Activated gamma-delta T cell treated with Interleukin-2 at 50 U/mL for 16 hours (primary cell): ENCODE measurements at regions not wholly inside any gene's neighbourhood (a gene's known extent, or its start where the extent isn't known, plus 50 kb on each side); places are given as distances from the start of the nearest gene placed in this dataset.

Experiments used
- DNase-seq: peaks from one replicate; pipeline ENCODE4 v3.0.0-alpha.2; 2020

- DNase-seq = no peak
Observed at GRCh38 chr5:174338185-174339010, 292.9 kb downstream of the NSG2 start.

- no peak for DNase-seq
Observed at GRCh38 chr5:174339130-174339529, 293.6 kb downstream of the NSG2 start.

GRCh38 chr5:174340226-174340625, 294.7 kb downstream of the NSG2 start:
- DNase-seq = no peak

- DNase-seq = no peak
Observed at GRCh38 chr5:174342696-174343095, 297.2 kb downstream of the NSG2 start.

GRCh38 chr5:174343826-174344225, 298.3 kb downstream of the NSG2 start:
- DNase-seq = no peak

- DNase-seq = no peak
Observed at GRCh38 chr5:174344335-174344734, 298.8 kb downstream of the NSG2 start.

- no peak for DNase-seq
Observed at GRCh38 chr5:174347183-174347582, 301.7 kb downstream of the NSG2 start.

GRCh38 chr5:174348311-174348981, 302.9 kb downstream of the NSG2 start:
- DNase-seq = no peak

GRCh38 chr5:174352681-174353080, 307.2 kb downstream of the NSG2 start:
- no peak for DNase-seq

GRCh38 chr5:174354571-174354970, 309.1 kb downstream of the NSG2 start:
- no peak for DNase-seq

- DNase-seq = no peak
Observed at GRCh38 chr5:174355208-174355612, 309.7 kb downstream of the NSG2 start.

GRCh38 chr5:174355995-174356394, 310.5 kb downstream of the NSG2 start:
- no peak for DNase-seq

- no peak for DNase-seq
Observed at GRCh38 chr5:174356536-174356935, 311.0 kb downstream of the NSG2 start.

- DNase-seq = no peak
Observed at GRCh38 chr5:174358276-174358675, 312.8 kb downstream of the NSG2 start.

GRCh38 chr5:174359071-174359470, 313.6 kb downstream of the NSG2 start:
- DNase-seq = no peak

GRCh38 chr5:174362514-174362913, 317.0 kb downstream of the NSG2 start:
- no peak for DNase-seq

- DNase-seq = no peak
Observed at GRCh38 chr5:174363934-174364333, 318.4 kb downstream of the NSG2 start.

- DNase-seq = no peak
Observed at GRCh38 chr5:174364676-174365075, 319.2 kb downstream of the NSG2 start.

- no peak for DNase-seq
Observed at GRCh38 chr5:174371600-174372094, 326.1 kb downstream of the NSG2 start.

GRCh38 chr5:174374206-174374605, 328.7 kb downstream of the NSG2 start:
- DNase-seq = no peak

- DNase-seq = no peak
Observed at GRCh38 chr5:174376056-174376455, 330.6 kb downstream of the NSG2 start.

GRCh38 chr5:174376726-174377373, 331.3 kb downstream of the NSG2 start:
- no peak for DNase-seq

- no peak for DNase-seq
Observed at GRCh38 chr5:174378121-174378874, 332.8 kb downstream of the NSG2 start.
